CD4-positive, alpha-beta T cell treated with Interleukin-10 for 1 hour (primary cell): ENCODE measurements at regions not wholly inside any gene's neighbourhood (a gene's known extent, or its start where the extent isn't known, plus 50 kb on each side); places are given as distances from the start of the nearest gene placed in this dataset.

ENCODE experiments used
- DNase-seq: peaks from one replicate; pipeline ENCODE4 v3.0.0-alpha.2; 2020

DNA sequence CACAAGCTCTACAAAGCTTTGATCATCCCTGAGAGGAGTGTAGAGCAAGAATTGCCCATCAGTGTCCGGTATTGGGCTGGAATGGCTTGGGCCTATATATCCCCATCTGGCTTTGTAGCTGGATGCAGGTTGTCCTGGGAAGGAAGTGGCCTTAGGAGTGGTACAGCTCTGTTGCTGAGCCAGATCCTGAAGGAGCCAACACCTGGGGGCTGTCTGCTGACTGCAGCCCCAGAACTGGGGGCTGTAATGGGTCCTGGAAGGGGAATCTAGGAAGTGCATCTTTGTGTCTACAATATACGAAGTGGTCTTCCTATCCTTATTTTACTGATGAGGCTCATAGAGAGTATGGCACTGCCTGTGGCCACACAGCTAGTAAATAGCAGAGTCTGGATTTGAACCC, 145.9 kb downstream of the CDC5L start:
- DNase-seq, result no peak

GRCh38 chr6:44534291-44534690, 146.8 kb downstream of the CDC5L start:
- no peak for DNase-seq

GRCh38 chr6:44535446-44535845, 147.9 kb downstream of the CDC5L start:
- DNase-seq, result no peak

DNA sequence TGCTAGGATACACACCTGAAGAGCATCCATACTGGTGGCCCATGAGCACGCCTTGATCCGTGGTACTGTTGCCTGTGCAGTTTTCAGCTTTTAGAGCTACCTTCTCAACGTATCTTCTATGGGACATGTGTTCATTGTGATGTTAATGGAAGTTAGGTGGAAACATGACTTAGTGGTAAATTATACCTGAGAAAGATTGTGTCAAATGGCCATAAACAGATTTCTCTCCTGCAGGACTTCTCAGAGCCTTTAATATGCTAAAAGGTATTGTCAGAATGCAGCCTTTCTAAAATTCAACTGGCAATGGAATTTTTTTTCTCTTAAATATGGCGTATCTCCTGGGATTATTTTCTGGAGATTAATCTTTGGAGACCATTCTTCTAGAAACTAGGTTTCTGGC, 148.5 kb downstream of the CDC5L start:
- no peak for DNase-seq

GRCh38 chr6:44537306-44538049, 150.0 kb downstream of the CDC5L start:
- no peak for DNase-seq

GRCh38 chr6:44538131-44538806, 150.8 kb downstream of the CDC5L start:
- no peak for DNase-seq

DNA sequence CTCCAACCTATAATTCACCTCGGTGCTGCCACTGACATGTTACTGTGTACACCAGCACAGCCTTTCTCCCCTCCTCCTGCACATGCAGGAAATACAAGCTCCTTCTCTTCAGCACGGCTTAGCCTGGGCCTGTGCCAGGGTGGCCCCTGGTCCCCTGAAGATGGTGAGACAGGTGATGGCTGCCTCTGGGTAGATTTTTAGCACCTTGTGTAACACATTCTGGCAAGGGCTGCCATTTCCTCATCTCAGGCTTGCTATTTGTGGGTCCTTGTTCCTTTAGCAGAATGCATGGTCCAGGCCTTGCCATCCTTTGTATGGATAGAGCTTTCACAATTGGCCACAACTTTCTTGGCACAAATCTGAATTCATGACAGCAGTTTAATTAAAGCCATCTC, 151.3 kb downstream of the CDC5L start:
- no peak for DNase-seq

DNA sequence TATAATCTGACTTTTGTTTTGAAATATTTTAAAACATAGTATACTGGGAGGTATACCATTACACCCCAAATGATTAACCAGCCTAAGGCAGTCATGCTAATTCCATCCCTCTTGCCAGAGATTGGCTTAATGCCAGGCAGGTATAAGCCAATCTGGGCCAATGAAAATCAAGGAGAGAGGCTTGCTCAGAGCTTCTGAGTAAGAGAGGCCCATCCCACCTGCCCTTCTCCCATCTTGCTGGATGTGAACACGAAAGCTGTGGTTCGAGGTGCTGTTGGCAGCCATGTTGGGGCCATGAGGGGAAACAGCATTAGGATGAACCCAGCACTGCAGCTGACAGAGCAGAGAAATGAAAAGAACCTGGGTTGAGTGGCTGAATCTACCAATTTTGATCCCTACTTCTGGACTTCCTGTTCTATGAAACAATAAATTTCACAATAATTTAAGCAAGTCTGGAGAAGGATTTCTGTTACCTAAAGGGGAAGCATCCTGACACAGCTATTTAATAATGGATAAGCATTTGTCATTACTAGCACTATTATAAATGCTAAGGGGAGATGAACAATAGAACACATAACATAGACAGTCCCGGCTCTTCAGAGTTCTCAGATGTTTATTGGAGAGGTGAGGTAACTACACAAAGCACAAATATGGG, 152.3 kb downstream of the CDC5L start:
- DNase-seq, result no peak

- no peak for DNase-seq
Observed at GRCh38 chr6:44540881-44541280, 153.4 kb downstream of the CDC5L start.

DNA sequence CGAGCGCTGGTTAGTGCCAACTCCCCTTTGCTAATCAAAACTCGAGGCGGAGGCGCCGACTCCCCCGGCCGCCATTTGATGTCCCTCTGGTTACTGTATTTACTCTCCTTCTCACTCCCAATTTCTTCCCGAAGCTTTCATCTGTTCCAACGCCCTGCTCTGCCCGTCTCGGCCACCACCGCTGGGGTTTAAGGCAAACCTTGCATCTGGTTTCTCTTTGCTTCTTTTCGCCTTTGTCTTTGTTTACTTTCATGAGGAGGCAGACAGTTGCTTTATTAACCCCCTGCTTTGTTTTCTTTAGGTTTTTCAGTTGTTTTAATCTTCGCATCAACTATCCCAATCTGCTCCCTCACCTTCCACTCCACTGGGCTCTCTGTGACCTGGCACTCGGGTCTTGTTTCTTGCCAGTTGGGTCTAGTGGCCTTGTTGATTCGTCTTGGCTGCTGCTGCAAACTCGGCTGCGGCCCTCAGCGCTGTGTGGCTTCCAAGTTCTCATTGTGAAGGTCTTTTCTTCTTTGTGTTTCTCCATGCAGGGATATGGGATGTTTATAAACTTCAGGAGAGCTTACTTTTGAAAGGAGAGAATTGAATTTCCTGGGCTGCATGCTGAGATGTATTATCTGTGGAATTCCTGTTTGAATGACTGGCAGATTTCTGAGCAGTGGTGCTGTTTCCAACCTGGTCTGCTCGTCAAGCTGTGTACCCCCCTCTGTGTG, 155.1 kb downstream of the CDC5L start:
- DNase-seq, result no peak

GRCh38 chr6:44543664-44544063, 156.2 kb downstream of the CDC5L start:
- no peak for DNase-seq

DNA sequence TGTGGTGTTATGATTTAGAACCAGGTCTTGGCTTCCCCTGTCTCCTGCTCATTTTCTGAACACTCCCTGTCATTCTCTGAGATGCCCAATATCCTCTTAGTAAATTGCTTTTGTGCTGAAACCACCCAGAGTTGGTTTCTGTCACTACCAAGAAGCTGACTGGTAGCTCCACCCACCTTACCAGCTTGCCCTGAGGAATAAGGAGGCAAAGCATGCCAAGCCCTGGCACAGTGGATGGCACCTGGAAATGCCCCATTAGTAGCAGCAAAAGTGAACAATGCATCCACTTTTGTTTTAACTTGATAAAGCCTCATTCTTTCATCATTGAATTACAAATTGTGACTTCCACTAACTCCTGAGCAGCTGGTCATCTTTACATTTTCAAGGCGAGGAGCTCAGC, 157.7 kb downstream of the CDC5L start:
- no peak for DNase-seq

DNA sequence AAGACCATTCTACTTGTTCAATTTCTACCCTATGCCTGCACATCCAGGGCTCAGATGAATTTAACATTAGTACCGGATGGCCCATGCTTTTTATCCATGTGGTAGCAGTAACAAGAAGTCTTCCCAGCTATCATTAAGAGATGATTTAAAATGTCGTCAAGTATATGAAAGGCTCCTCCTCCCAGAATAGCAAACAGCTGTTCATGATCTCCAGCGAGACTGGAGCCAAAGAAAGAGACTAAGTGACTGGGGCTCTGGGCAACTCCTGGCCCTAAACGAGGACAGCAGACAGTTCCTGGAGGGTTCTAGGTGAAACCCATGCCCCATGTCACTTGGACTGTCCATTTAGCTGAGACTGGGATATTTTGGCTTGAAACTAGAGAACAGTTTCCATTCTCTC, 160.8 kb downstream of the CDC5L start:
- DNase-seq, result no peak

DNA sequence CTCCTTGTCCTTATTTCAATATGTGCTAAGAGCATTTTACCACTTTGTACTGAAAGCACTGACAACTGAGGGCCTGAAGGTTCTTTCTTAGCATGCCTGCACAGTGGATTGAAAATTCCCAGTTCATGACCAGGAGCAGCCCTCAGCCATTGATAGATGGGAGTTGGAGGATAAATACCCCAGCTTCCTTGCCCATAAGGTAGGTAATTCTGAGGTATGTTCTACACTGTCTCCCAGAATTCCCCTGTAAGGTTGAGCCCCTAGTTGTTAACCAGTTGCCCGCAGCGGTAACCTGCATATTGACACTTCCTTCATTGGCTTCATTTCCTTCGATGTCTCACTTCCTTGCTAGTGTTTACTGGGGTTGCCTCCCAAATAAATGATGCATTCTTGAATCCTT, 162.0 kb downstream of the CDC5L start:
- no peak for DNase-seq

DNA sequence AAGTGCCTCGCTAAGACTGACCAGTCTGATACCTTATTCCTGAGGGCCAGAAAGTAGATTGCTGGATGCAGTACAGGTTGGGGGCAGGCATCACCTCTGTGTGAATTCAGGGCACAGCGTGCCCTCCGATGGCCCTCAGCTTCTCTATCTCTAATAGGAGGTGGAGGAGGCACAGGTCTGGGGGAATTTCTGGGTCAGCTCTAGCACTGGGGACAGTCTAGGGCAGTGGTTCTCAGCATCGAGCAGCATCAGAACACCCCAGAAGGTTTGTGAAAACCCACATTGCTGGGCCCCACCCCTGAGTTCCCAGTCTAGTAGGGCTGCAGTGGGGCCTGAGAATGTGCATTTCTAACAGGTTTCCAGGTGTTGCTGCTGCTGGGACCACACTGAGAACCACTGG, 166.7 kb downstream of the CDC5L start:
- DNase-seq, result no peak

DNA sequence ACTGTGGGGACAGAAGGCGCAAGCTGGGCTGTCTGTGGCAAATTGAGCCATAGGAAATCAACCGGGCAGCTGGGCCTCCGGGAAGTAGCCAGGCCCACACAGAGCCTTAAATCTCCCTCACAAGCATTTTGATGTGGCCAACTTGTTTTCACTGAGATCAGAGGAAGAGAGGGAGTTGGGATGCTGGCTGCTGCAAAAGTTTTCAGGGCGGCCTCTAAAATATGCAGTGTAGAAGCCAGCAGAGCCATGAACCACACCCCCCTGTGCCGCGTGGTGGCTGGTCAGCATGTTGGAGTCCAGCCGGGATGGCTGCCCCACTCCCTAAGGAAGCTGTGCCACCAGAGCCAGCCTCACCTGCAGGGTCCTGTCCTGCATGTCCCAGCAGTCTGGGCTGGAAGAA, 167.4 kb downstream of the CDC5L start:
- DNase-seq, result no peak

- no peak for DNase-seq
Observed at GRCh38 chr6:44556046-44556445, 168.5 kb downstream of the CDC5L start.

- no peak for DNase-seq
Observed at GRCh38 chr6:44558024-44558831, 170.7 kb downstream of the CDC5L start.

DNA sequence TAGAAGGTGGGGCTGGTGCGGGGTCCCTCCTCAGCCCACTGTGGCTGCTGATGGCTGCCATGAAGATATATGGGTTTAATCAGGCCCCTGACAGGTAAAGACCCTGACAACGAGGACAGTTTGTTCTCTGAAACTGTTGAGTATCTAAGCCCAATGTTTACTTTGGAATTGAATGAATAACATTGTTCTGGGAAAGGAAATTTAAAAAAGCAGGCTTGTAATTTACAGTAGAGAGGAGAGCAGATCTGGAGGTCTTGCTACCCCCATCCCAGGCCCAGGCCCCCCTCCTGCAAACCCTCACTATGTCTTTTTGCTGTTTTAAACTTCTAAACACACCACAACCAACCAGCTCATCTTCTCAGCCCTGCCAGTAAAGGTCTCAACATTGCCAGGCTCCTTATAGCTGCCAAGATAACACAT, 171.3 kb downstream of the CDC5L start:
- DNase-seq, result no peak

DNA sequence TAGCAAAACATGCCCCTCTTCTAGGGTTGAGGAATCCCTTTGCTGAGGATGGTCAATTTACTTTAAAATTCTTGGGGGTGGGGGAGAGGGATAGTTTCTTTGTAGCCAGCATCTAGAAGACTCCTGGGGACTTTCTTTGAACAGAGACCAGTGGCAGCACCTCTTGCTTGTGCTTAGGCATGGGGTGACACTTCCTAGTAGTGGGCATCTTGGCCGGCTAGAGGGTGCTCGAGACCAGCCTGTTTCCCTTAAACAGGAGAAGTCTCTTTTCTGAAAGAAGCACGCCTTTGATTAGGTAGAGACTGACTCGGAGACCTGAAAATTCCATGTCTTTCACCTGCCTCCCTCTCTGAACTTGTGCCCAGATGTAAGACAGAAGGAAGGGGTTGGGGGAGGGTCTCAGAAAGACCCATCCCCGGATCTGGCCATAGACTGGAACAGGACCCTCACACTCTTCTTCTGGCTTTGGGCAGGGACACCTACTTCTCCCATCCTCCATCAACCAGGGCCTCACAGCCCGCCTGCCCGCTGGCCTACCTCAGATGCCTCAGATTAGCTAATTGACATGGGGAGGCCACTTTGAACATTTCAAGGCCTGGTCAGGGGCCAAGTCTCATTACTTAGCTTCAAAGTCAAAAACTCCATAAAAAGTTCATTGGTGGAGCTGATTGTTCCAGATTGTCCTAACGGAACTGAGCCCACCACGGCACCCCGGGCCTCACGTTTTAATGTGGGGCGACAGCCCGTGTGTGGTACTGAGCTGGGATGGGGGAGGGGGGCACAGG, 172.2 kb downstream of the CDC5L start:
- DNase-seq, result no peak

DNA sequence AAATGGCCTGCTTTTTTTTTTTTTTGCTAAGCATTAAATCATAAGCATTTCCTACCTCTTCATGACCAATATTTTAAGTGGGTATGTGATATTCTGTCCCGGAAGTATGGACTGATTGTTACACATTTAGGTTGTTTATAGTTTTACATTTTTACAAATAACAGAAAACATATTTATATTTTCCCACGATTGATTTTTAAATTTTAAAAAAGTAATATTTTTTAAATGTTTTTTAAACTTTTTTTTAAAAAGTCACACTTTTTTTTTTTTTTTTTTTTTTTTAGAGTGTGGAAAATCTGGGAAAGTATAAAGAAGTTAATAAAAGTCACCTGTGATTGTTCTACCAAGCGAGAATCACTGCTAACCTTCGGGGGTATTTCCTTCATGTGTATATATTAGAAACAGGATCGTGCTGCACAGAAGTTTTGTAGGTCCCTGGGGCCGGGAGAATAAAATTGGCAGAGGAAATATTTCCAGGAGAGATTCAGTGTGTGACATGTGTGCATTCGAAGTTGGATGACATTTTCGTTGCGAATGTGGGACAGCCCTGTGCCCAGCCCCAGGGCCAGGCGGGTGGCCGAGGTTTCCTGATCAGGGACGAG, 173.1 kb downstream of the CDC5L start:
- DNase-seq, result no peak
